ENCODE measurements at regions not wholly inside any gene's neighbourhood (a gene's known extent, or its start where the extent isn't known, plus 50 kb on each side); places are given as distances from the start of the nearest gene placed in this dataset.

DNA sequence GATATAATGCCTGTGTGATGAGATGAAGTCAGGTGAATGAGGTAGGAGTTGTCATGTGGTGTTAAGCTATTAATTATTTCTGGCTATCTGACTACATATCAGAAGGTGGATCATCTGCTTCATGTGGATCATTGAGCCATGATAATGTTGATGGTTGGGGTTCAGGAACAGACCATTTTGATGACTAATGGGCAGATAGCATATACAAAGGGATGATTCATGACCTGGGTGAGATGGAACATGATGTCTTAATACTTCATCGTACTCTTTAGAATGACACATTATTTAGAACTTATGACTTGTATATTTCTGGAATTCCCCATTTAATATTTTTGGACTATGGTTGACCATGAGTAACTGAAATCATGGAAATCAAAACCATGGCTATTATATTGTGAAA is 155.1 kb downstream of the OR13A1 start:
- TF ChIP-seq YY1 (IDR thresholded peaks at IDR 0.05; ENCODE audit: insufficient read depth, insufficient read length) = no peak
- no peak for TF ChIP-seq ZNF274 (IDR thresholded peaks at IDR 0.05; ENCODE audit: low read depth, low read length)

Data from NT2/D1 (cell line).